ENCODE measurements at regions not wholly inside any gene's neighbourhood (a gene's known extent, or its start where the extent isn't known, plus 50 kb on each side); places are given as distances from the start of the nearest gene placed in this dataset.

GRCh38 chr9:80086386-80086785, 514.6 kb downstream of the TLE4 start:
- Histone ChIP-seq H3K4me1 (ENCODE audit: control insufficient read depth, extremely low read depth, insufficient read depth, low read length) (no peaks in the 10 kb centered on the region), H3K4me2 (ENCODE audit: insufficient read depth, low read length) (no peak overlapping the region), H3K9me1 (replicated peaks; ENCODE audit: control insufficient read depth, extremely low read depth, insufficient read depth, low read length) (no peaks in the 10 kb centered on the region), H3K9me3 (replicated peaks; ENCODE audit: control insufficient read depth, insufficient read depth, low read length) (no peaks in the 10 kb centered on the region), H3K27ac (ENCODE audit: insufficient read depth, low read depth, low read length) (no peak overlapping the region), H3K9ac (replicated peaks; ENCODE audit: extremely low read depth, insufficient read depth, low read length) (no peak overlapping the region), H3K27me3 (ENCODE audit: control insufficient read depth in 2 of 2, insufficient read depth in 2 of 2, low read length in 2 of 2) (no peaks in the 10 kb centered on the region), H4K20me1 (replicated peaks; ENCODE audit: control insufficient read depth, extremely low read depth, insufficient read depth, low read length) (no peaks in the 10 kb centered on the region), H3K36me3 (ENCODE audit: control insufficient read depth in 2 of 2, extremely low read depth in 1 of 2, insufficient read depth in 2 of 2, low read length in 2 of 2) (no peaks in the 10 kb centered on the region), H2AFZ (ENCODE audit: low read depth, low read length) (no peak overlapping the region), H3K79me2 (ENCODE audit: control insufficient read depth, insufficient read depth, low read length) (no peaks in the 10 kb centered on the region), H3K4me3 (replicated peaks in 1 of 3; ENCODE audit: insufficient read depth in 1 of 3, low read depth in 1 of 3, low read length in 3 of 3) (no peak overlapping the region)
- ChIA-PET CTCF (no interaction called here), POLR2A (no interaction called here)
- no TSS peak for BruUV-seq (replicated peaks)
- no peak for TF ChIP-seq POLR2A (IDR thresholded peaks at IDR 0.05; ENCODE audit: low read depth, low read length)
- TF ChIP-seq POLR2AphosphoS5 (IDR thresholded peaks at IDR 0.05; ENCODE audit: insufficient read depth, low read depth, low read length) = no peak
- TF ChIP-seq JUN (IDR thresholded peaks at IDR 0.05; ENCODE audit: borderline replicate concordance, insufficient read depth, insufficient read length, low read depth) = no peak
- TF ChIP-seq GATA2 (IDR thresholded peaks at IDR 0.05; ENCODE audit: insufficient read depth, insufficient read length, low read depth, low read length) = no peak
- TF ChIP-seq, protein P1, sequence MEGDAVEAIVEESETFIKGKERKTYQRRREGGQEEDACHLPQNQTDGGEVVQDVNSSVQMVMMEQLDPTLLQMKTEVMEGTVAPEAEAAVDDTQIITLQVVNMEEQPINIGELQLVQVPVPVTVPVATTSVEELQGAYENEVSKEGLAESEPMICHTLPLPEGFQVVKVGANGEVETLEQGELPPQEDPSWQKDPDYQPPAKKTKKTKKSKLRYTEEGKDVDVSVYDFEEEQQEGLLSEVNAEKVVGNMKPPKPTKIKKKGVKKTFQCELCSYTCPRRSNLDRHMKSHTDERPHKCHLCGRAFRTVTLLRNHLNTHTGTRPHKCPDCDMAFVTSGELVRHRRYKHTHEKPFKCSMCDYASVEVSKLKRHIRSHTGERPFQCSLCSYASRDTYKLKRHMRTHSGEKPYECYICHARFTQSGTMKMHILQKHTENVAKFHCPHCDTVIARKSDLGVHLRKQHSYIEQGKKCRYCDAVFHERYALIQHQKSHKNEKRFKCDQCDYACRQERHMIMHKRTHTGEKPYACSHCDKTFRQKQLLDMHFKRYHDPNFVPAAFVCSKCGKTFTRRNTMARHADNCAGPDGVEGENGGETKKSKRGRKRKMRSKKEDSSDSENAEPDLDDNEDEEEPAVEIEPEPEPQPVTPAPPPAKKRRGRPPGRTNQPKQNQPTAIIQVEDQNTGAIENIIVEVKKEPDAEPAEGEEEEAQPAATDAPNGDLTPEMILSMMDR (IDR thresholded peaks at IDR 0.05; ENCODE audit: extremely low read depth in 1 of 2, insufficient read depth in 1 of 2, low read depth in 1 of 2, low read length in 2 of 2) = no peak
- no peak for TF ChIP-seq FOS (IDR thresholded peaks at IDR 0.05; ENCODE audit: borderline replicate concordance, insufficient read depth, low read length)
- TF ChIP-seq EZH2 (IDR thresholded peaks at IDR 0.05; ENCODE audit: borderline replicate concordance, low read depth, low read length, severe bottlenecking) = no peak
- no peak for TF ChIP-seq MYC (IDR thresholded peaks at IDR 0.05; ENCODE audit: low read depth, low read length)
- TF ChIP-seq MAX (IDR thresholded peaks at IDR 0.05; ENCODE audit: insufficient read depth, insufficient read length) = no peak
- FAIRE-seq = no peak
- no peak for DNase-seq (ENCODE audit: low read depth, low spot score)
- dilution Hi-C loops (cut with MboI; ENCODE audit: extremely low pct_ligation_motif_present, low sequenced_read_pairs) (no loop called here), intact Hi-C loops (cut with micrococcal nuclease) (no loop called here)
